Heart left ventricle (tissue), 13 donors: ENCODE measurements at regions not wholly inside any gene's neighbourhood (a gene's known extent, or its start where the extent isn't known, plus 50 kb on each side); places are given as distances from the start of the nearest gene placed in this dataset.

Experiments used
- POLR2A ChIP-seq, 2 donors: fragments of 450-650 bp; IDR thresholded peaks; one replicate each; pipeline ENCODE4 v1.6.1; 2017; ENCODE audit warnings: antibody characterized with exemption in 2 of 2, mild to moderate bottlenecking in 2 of 2, moderate library complexity in 2 of 2
- TF ChIP-seq, protein P1 (sequence below), 12 donors: fragments of 200-600 bp; sonication (generic) in 4 of 12; IDR thresholded peaks; one replicate each; pipeline versions ENCODE4 v1.5.0 to v1.8.0; 2018 to 2022; ENCODE audit warnings: antibody characterized with exemption in 12 of 12, mild to moderate bottlenecking in 5 of 12
- donor health status: ischemic (EF 13 %, LVEDD 7.1; RV severe dilation, severe dysfunction).
- donor health status: DM: no; HTN: yes; CAD: no.
- donor health status: DM: no; HTN: no; CAD: no.
- donor health status: ischemic (EF 25% LVEDD 6.9; RV normal size, moderate dysfunction).
- donor health status: ischemic (EF 25% LVEDD 5.7; RV mildly dilated, moderate dysfunction).
- donor health status: ischemic (EF 35%, LVEDD 5.7; RV mildly dilated, moderate dysfunction).
- donor health status: nonischemic (EF 11% LVEDD 7.7; RV severe dilation, severe dysfunction).
- donor health status: DM: yes; HTN: yes; CAD: no.
- donor health status: PGD.
- donor health status: ischemic (EF 29% LVEDD 5.4; RV normal size, mild dysfunction).
- donor health status: nonischemic (EF 23%, LVEDD 6.1; RV moderate dilation, normal function).

DNA sequence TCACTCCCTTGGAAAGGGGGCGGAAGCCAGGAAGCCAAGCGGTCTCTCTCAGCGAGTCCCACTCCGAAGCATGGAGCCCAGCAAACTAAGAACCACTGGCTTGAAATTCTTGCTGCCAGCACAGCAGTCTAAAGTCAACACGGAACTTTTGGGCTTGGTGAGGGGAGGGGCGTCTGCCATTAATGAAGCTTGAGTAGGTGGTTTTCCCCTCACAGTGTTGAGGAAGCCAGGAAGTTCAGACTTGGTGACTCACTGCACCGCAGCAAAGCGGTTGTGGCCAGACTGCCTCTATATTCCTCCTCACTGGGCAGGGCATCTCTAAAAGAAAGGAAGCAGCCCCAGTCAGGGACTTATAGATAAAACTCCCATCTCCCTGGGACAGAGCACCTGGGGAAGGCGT, 665.4 kb upstream of the CBLB start:
- TF ChIP-seq POLR2A (IDR thresholded peaks at IDR 0.05) = no peak
- TF ChIP-seq, protein P1, sequence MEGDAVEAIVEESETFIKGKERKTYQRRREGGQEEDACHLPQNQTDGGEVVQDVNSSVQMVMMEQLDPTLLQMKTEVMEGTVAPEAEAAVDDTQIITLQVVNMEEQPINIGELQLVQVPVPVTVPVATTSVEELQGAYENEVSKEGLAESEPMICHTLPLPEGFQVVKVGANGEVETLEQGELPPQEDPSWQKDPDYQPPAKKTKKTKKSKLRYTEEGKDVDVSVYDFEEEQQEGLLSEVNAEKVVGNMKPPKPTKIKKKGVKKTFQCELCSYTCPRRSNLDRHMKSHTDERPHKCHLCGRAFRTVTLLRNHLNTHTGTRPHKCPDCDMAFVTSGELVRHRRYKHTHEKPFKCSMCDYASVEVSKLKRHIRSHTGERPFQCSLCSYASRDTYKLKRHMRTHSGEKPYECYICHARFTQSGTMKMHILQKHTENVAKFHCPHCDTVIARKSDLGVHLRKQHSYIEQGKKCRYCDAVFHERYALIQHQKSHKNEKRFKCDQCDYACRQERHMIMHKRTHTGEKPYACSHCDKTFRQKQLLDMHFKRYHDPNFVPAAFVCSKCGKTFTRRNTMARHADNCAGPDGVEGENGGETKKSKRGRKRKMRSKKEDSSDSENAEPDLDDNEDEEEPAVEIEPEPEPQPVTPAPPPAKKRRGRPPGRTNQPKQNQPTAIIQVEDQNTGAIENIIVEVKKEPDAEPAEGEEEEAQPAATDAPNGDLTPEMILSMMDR (IDR thresholded peaks at IDR 0.05) = no peak
